ENCODE measurements at regions not wholly inside any gene's neighbourhood (a gene's known extent, or its start where the extent isn't known, plus 50 kb on each side); places are given as distances from the start of the nearest gene placed in this dataset.

- H3K9me3 ChIP-seq (ENCODE audit: control insufficient read depth, low read length) = no peaks in the 10 kb centered on the region
- H3K4me3 ChIP-seq (ENCODE audit: low read length) = no peak overlapping the region
- no peaks in the 10 kb centered on the region for H3K27me3 ChIP-seq (ENCODE audit: control insufficient read depth, insufficient read depth, low read length)
- H3K4me1 ChIP-seq (ENCODE audit: control insufficient read depth, insufficient read depth, low read length) = peaks cover 10% of the 10 kb centered on the region
- H3K9ac ChIP-seq (ENCODE audit: low read length) = no peak overlapping the region
- no peaks in the 10 kb centered on the region for H3K36me3 ChIP-seq (ENCODE audit: control insufficient read depth, insufficient read depth, low read length)
Observed at GRCh38 chr10:43855667-43856210, 207.1 kb upstream of the ZNF32 start.

GRCh38 chr10:43854007-43854406 is 205.3 kb upstream of the ZNF32 start:
- Histone ChIP-seq H3K4me1 (ENCODE audit: control insufficient read depth, insufficient read depth, low read length) (peaks cover 13% of the 10 kb centered on the region), H3K4me3 (ENCODE audit: low read length) (no peak overlapping the region), H3K9ac (ENCODE audit: low read length) (no peak overlapping the region), H3K36me3 (ENCODE audit: control insufficient read depth, insufficient read depth, low read length) (no peaks in the 10 kb centered on the region), H3K9me3 (ENCODE audit: control insufficient read depth, low read length) (no peaks in the 10 kb centered on the region), H3K27me3 (ENCODE audit: control insufficient read depth, insufficient read depth, low read length) (no peaks in the 10 kb centered on the region)

GRCh38 chr10:43853369-43853768 is 204.7 kb upstream of the ZNF32 start:
- H3K36me3 ChIP-seq (ENCODE audit: control insufficient read depth, insufficient read depth, low read length) = no peaks in the 10 kb centered on the region
- no peak overlapping the region for H3K4me3 ChIP-seq (ENCODE audit: low read length)
- no peak overlapping the region for H3K9ac ChIP-seq (ENCODE audit: low read length)
- H3K27me3 ChIP-seq (ENCODE audit: control insufficient read depth, insufficient read depth, low read length) = no peaks in the 10 kb centered on the region
- H3K9me3 ChIP-seq (ENCODE audit: control insufficient read depth, low read length) = no peaks in the 10 kb centered on the region
- H3K4me1 ChIP-seq (ENCODE audit: control insufficient read depth, insufficient read depth, low read length) = peaks cover 13% of the 10 kb centered on the region

GRCh38 chr10:43852644-43853214 is 204.0 kb upstream of the ZNF32 start:
- H3K27me3 ChIP-seq (ENCODE audit: control insufficient read depth, insufficient read depth, low read length) = no peaks in the 10 kb centered on the region
- H3K9ac ChIP-seq (ENCODE audit: low read length) = no peak overlapping the region
- H3K4me3 ChIP-seq (ENCODE audit: low read length) = no peak overlapping the region
- H3K9me3 ChIP-seq (ENCODE audit: control insufficient read depth, low read length) = no peaks in the 10 kb centered on the region
- no peaks in the 10 kb centered on the region for H3K36me3 ChIP-seq (ENCODE audit: control insufficient read depth, insufficient read depth, low read length)
- peaks cover 12% of the 10 kb centered on the region for H3K4me1 ChIP-seq (ENCODE audit: control insufficient read depth, insufficient read depth, low read length)

GRCh38 chr10:43852149-43852548 is 203.5 kb upstream of the ZNF32 start:
- H3K9ac ChIP-seq (ENCODE audit: low read length) = no peak overlapping the region
- peaks cover 7% of the 10 kb centered on the region for H3K4me1 ChIP-seq (ENCODE audit: control insufficient read depth, insufficient read depth, low read length)
- H3K9me3 ChIP-seq (ENCODE audit: control insufficient read depth, low read length) = no peaks in the 10 kb centered on the region
- H3K4me3 ChIP-seq (ENCODE audit: low read length) = no peak overlapping the region
- no peaks in the 10 kb centered on the region for H3K27me3 ChIP-seq (ENCODE audit: control insufficient read depth, insufficient read depth, low read length)
- no peaks in the 10 kb centered on the region for H3K36me3 ChIP-seq (ENCODE audit: control insufficient read depth, insufficient read depth, low read length)

GRCh38 chr10:43851030-43851429 is 202.3 kb upstream of the ZNF32 start:
- H3K9me3 ChIP-seq (ENCODE audit: control insufficient read depth, low read length) = no peaks in the 10 kb centered on the region
- no peaks in the 10 kb centered on the region for H3K27me3 ChIP-seq (ENCODE audit: control insufficient read depth, insufficient read depth, low read length)
- no peak overlapping the region for H3K9ac ChIP-seq (ENCODE audit: low read length)

GRCh38 chr10:43849551-43849950 is 200.9 kb upstream of the ZNF32 start:
- Histone ChIP-seq H3K4me3 (ENCODE audit: low read length) (no peak overlapping the region), H3K9ac (ENCODE audit: low read length) (no peak overlapping the region)

More at GRCh38 chr10:43851030-43851429, 202.3 kb upstream of the ZNF32 start:
- Histone ChIP-seq H3K36me3 (ENCODE audit: control insufficient read depth, insufficient read depth, low read length) (no peaks in the 10 kb centered on the region), H3K4me1 (ENCODE audit: control insufficient read depth, insufficient read depth, low read length) (peaks cover 5% of the 10 kb centered on the region), H3K4me3 (ENCODE audit: low read length) (no peak overlapping the region)

GRCh38 chr10:43846968-43847367 is 198.3 kb upstream of the ZNF32 start:
- Histone ChIP-seq H3K4me1 (ENCODE audit: control insufficient read depth, insufficient read depth, low read length) (peaks cover 15% of the 10 kb centered on the region), H3K9me3 (ENCODE audit: control insufficient read depth, low read length) (no peaks in the 10 kb centered on the region), H3K9ac (ENCODE audit: low read length) (no peak overlapping the region), H3K36me3 (ENCODE audit: control insufficient read depth, insufficient read depth, low read length) (no peaks in the 10 kb centered on the region), H3K27me3 (ENCODE audit: control insufficient read depth, insufficient read depth, low read length) (no peaks in the 10 kb centered on the region), H3K4me3 (ENCODE audit: low read length) (no peak overlapping the region)

More at GRCh38 chr10:43849551-43849950, 200.9 kb upstream of the ZNF32 start:
- Histone ChIP-seq H3K4me1 (ENCODE audit: control insufficient read depth, insufficient read depth, low read length) (peaks cover 15% of the 10 kb centered on the region), H3K36me3 (ENCODE audit: control insufficient read depth, insufficient read depth, low read length) (no peaks in the 10 kb centered on the region), H3K9me3 (ENCODE audit: control insufficient read depth, low read length) (no peaks in the 10 kb centered on the region), H3K27me3 (ENCODE audit: control insufficient read depth, insufficient read depth, low read length) (no peaks in the 10 kb centered on the region)

GRCh38 chr10:43846187-43846680 is 197.6 kb upstream of the ZNF32 start:
- Histone ChIP-seq H3K9ac (ENCODE audit: low read length) (no peak overlapping the region), H3K36me3 (ENCODE audit: control insufficient read depth, insufficient read depth, low read length) (no peaks in the 10 kb centered on the region), H3K4me1 (ENCODE audit: control insufficient read depth, insufficient read depth, low read length) (peaks cover 15% of the 10 kb centered on the region), H3K4me3 (ENCODE audit: low read length) (no peak overlapping the region), H3K9me3 (ENCODE audit: control insufficient read depth, low read length) (no peaks in the 10 kb centered on the region), H3K27me3 (ENCODE audit: control insufficient read depth, insufficient read depth, low read length) (no peaks in the 10 kb centered on the region)

GRCh38 chr10:43845121-43845520 is 196.4 kb upstream of the ZNF32 start:
- H3K9me3 ChIP-seq (ENCODE audit: control insufficient read depth, low read length) = no peaks in the 10 kb centered on the region
- no peaks in the 10 kb centered on the region for H3K36me3 ChIP-seq (ENCODE audit: control insufficient read depth, insufficient read depth, low read length)
- no peak overlapping the region for H3K9ac ChIP-seq (ENCODE audit: low read length)
- H3K4me1 ChIP-seq (ENCODE audit: control insufficient read depth, insufficient read depth, low read length) = peaks cover 9% of the 10 kb centered on the region
- no peak overlapping the region for H3K4me3 ChIP-seq (ENCODE audit: low read length)
- no peaks in the 10 kb centered on the region for H3K27me3 ChIP-seq (ENCODE audit: control insufficient read depth, insufficient read depth, low read length)

- H3K4me1 ChIP-seq (ENCODE audit: control insufficient read depth, insufficient read depth, low read length) = peaks cover 9% of the 10 kb centered on the region
- H3K27me3 ChIP-seq (ENCODE audit: control insufficient read depth, insufficient read depth, low read length) = no peaks in the 10 kb centered on the region
- no peaks in the 10 kb centered on the region for H3K36me3 ChIP-seq (ENCODE audit: control insufficient read depth, insufficient read depth, low read length)
- no peak overlapping the region for H3K4me3 ChIP-seq (ENCODE audit: low read length)
- H3K9ac ChIP-seq (ENCODE audit: low read length) = no peak overlapping the region
- H3K9me3 ChIP-seq (ENCODE audit: control insufficient read depth, low read length) = no peaks in the 10 kb centered on the region
Observed at GRCh38 chr10:43844221-43844620, 195.5 kb upstream of the ZNF32 start.

- no peak overlapping the region for H3K9ac ChIP-seq (ENCODE audit: low read length)
- no peaks in the 10 kb centered on the region for H3K9me3 ChIP-seq (ENCODE audit: control insufficient read depth, low read length)
- no peaks in the 10 kb centered on the region for H3K36me3 ChIP-seq (ENCODE audit: control insufficient read depth, insufficient read depth, low read length)
- peaks cover 9% of the 10 kb centered on the region for H3K4me1 ChIP-seq (ENCODE audit: control insufficient read depth, insufficient read depth, low read length)
- H3K27me3 ChIP-seq (ENCODE audit: control insufficient read depth, insufficient read depth, low read length) = no peaks in the 10 kb centered on the region
- no peak overlapping the region for H3K4me3 ChIP-seq (ENCODE audit: low read length)
Observed at GRCh38 chr10:43843321-43844101, 194.8 kb upstream of the ZNF32 start.

Measured in mucosa of stomach (tissue), 1 donor.